ENCODE measurements at regions not wholly inside any gene's neighbourhood (a gene's known extent, or its start where the extent isn't known, plus 50 kb on each side); places are given as distances from the start of the nearest gene placed in this dataset.

DNA sequence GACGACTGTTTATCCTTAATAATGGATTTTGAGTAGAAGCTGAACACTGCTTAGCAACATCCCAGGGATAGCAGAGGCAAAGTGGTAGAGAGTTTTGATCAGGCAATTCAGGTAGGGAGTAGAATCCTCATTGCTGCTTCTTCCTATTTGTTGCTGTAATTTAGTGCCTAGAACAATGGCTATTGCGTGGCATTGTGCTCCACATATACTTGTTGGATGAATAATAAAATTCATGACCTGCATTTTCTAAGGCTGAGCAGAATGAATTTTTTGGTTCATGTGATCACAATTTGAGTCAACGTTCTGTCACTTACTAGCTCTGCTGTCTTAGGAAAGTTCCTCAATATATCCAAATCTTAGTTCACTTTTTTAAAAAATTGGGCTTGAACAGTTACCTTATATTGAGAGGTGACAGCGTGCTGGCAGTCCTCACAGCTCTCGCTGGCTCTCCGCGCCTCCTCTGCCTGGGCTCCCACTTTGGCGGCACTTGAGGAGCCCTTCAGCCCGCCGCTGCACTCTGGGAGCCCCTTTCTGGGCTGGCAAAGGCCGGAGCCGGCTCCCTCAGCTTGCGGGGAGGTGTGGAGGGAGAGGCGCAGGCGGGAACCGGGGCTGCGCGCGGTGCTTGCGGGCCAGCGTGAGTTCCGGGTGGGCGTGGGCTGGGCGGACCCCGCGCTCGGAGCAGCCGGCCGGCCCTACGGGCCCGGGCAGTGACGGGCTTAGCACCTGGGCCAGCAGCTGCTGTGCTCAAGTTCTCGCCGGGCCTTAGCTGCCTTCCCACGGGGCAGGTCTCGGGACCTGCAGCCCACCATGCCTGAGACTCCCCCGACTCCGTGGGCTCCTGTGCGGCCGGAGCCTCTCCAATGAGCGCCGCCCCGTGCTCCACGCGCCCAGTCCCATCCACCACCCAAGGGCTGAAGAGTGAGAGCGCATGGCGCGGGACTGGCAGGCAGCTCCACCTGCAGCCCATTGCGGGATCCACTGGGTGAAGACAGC, 350.6 kb downstream of the ETS1 start:
- DNase-seq (ENCODE audit: low spot score), result no peak
- TF ChIP-seq, protein P1, sequence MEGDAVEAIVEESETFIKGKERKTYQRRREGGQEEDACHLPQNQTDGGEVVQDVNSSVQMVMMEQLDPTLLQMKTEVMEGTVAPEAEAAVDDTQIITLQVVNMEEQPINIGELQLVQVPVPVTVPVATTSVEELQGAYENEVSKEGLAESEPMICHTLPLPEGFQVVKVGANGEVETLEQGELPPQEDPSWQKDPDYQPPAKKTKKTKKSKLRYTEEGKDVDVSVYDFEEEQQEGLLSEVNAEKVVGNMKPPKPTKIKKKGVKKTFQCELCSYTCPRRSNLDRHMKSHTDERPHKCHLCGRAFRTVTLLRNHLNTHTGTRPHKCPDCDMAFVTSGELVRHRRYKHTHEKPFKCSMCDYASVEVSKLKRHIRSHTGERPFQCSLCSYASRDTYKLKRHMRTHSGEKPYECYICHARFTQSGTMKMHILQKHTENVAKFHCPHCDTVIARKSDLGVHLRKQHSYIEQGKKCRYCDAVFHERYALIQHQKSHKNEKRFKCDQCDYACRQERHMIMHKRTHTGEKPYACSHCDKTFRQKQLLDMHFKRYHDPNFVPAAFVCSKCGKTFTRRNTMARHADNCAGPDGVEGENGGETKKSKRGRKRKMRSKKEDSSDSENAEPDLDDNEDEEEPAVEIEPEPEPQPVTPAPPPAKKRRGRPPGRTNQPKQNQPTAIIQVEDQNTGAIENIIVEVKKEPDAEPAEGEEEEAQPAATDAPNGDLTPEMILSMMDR (IDR thresholded peaks at IDR 0.05; ENCODE audit: extremely low read depth, missing control alignments), result no peak

DNA sequence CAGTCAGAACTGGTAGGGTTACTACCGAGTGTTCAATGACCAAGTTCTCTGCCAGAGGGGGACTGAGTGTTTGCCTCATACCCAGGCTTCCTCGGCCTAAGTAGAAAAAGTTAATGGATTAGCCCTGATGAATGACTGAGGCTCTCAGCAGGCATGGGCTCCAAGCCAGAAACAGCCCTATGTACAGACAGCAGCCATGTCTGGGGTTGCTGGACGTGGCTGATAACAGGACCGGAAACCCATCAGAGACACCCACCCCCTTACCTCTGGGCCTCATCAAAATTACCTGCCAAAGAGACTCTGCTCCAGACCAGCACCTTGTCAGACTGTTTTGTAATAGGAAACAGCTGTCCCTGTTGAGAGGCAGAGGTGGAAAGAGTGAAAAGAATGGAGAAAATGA, 351.4 kb downstream of the ETS1 start:
- TF ChIP-seq, protein P1 (IDR thresholded peaks at IDR 0.05; ENCODE audit: extremely low read depth, missing control alignments), result no peak
- no peak for DNase-seq (ENCODE audit: low spot score)

DNA sequence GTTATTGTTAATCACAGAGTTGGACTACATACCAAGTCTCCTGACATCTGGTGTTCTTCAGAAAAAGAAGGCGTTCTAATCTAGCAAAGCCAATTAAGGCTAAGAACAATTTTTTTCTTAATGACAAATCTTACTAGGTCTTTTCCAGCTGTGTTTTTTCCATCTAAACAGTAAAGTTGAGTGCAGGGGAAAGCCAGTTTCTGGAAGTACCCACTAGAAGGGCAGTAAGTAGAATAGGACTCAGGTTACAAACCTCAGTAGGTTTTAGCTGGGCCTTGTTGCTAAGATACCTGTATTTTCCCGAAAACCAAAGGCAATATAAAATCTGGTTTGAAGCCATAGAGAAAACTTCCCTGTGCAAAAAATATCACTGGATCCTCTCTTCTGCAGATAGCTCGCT, 351.9 kb downstream of the ETS1 start:
- no peak for DNase-seq (ENCODE audit: low spot score)
- TF ChIP-seq, protein P1 (IDR thresholded peaks at IDR 0.05; ENCODE audit: extremely low read depth, missing control alignments), result no peak

DNA sequence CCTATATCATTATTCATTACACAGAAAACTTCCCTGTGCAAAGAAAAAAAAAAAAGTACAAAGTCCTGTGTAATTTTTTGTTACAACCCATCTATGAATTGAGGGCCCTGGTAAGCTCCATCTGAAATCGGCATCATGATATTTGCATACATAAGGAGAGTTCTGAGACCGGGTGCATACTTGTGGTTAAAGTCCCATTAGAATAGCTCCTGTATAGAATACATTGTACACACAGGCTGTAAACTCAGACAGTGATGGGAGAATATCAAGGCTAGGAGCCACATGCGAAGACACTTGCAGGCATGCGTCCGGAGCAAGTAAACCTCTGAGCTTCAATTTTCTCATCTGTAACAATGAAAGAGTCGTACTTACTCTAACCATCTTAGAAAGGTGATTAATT, 353.2 kb downstream of the ETS1 start:
- TF ChIP-seq, protein P1 (IDR thresholded peaks at IDR 0.05; ENCODE audit: extremely low read depth, missing control alignments), result no peak
- DNase-seq (ENCODE audit: low spot score), result no peak

DNA sequence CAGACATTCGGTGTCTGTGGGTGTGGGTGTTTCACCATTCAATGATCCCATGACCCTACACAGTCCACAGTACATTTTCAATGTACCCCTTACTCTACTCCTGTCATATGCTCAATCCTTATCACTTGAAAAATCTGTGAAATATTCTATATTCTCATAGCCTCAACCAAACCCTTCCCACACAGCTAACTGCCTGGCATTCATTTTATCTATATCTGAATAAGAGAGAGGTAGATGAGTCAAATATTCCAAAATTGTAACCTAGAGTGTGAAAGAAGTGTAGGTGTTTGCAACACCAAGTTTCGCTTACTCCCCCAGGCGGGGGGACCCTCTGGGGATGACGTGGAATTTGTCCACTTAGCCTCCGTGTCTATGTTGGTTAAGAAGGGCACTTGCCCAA, 354.8 kb downstream of the ETS1 start:
- TF ChIP-seq, protein P1 (IDR thresholded peaks at IDR 0.05; ENCODE audit: extremely low read depth, missing control alignments), result no peak
- no peak for DNase-seq (ENCODE audit: low spot score)

DNA sequence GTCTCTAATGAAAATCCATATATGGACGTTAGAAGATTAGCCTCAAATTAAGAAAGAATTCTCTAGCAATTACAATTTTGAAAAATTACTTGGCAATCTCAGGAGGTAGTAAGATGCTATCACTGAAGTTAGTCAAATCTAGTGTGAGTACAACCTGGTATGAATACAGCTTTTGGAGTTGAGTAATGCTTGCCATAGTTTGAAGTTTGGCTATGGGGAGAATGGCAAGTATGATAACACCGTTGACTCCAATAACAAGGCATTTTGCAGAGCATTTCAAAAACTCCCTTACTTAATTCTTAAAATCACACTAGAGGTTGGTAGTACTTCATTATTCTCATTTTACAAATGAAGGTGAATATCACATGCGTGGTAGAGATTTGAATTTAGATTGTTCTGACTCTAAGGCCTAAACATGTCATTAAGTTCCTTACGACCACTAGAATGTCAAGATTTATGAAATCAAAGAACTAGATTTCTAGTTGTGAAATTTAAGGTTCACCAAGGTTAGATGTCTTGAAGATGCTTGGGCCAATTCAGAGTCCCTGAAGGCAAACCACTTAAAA, 355.4 kb downstream of the ETS1 start:
- DNase-seq (ENCODE audit: low spot score), result no peak
- TF ChIP-seq, protein P1 (IDR thresholded peaks at IDR 0.05; ENCODE audit: extremely low read depth, missing control alignments), result no peak

DNA sequence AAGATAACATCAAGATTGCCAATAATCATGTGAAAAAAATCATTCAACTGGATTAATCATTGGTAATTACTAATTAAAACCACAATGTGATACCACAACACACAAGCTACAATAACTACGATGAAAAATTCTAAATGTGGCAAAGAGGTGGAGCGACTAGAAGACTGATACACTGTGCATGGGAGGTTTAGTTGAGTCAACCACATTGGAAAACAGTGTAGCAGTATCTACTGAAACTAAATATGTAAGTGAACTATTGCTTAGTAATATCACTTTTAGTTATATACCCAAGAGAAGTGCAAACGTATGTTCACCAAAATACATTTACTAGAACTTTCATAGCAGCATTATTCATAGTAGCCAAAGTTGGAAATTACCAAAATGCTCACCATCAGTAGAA, 359.9 kb downstream of the ETS1 start:
- DNase-seq (ENCODE audit: low spot score), result no peak
- TF ChIP-seq, protein P1 (IDR thresholded peaks at IDR 0.05; ENCODE audit: extremely low read depth, missing control alignments), result no peak

All from GM20000 (cell line).